ENCODE measurements at regions not wholly inside any gene's neighbourhood (a gene's known extent, or its start where the extent isn't known, plus 50 kb on each side); places are given as distances from the start of the nearest gene placed in this dataset.
"Not testable (repeated sequence)": the region's sequence is repeated elsewhere in the genome, so short reads cannot be mapped to it uniquely, and the experiment has no call there.

GRCh38 chr4:18479825-18480224, 458.3 kb upstream of the LCORL start:
- DNase-seq (ENCODE audit: low read depth in 2 of 2): no peak

- no peak for DNase-seq (ENCODE audit: low read depth in 2 of 2)
These were observed 442.5 kb upstream of the LCORL start for GRCh38 chr4:18463987-18464559.

- DNase-seq (ENCODE audit: low read depth in 2 of 2): no peak
These were observed 436.9 kb upstream of the LCORL start for GRCh38 chr4:18458465-18458864.

- DNase-seq (ENCODE audit: low read depth in 2 of 2): no peak
These were observed 432.8 kb upstream of the LCORL start for GRCh38 chr4:18454349-18454748.

DNA sequence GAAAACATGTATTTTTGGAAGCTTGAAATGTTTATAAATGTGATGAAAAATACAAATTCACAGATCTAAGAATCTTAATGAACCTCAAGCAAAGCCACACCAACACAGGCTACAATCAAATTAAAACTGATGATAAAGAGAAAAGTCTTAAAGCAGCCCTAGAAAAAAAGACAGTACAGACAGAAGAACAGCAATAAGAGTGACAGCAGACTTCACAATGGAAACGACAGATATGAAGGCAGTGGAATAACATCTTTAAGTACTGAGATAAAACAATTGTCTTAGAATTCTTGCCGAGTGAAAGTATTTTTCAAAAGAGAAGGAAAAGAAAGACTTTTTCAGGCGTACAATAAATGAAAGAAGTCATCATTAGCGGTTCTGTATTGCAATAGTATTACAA, 423.6 kb upstream of the LCORL start:
- no peak for DNase-seq (ENCODE audit: low read depth in 2 of 2)

GRCh38 chr4:18444206-18444605, 422.7 kb upstream of the LCORL start:
- DNase-seq (ENCODE audit: low read depth in 2 of 2): no peak

DNA sequence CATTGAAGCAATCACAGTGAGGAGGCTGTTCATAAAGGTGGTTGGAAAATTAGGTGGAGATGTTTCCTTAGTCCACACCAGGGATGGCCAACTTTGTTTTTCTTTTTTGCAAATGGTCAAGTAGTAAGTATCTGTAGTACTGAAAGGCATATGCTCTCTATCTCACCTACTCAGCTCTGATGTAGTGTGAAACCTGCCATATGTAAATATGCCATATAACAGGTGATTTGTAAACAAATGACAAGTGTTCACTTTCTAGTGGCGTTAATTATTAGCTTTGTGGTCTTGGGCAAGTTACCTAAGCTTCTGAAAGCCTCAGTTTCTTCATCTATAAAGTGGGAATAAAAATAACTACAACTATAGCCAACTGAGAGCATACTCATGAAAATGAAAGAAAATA, 421.4 kb upstream of the LCORL start:
- no peak for DNase-seq (ENCODE audit: low read depth in 2 of 2)

- no peak for DNase-seq (ENCODE audit: low read depth in 2 of 2)
These were observed 420.1 kb upstream of the LCORL start for GRCh38 chr4:18441676-18442075.

DNA sequence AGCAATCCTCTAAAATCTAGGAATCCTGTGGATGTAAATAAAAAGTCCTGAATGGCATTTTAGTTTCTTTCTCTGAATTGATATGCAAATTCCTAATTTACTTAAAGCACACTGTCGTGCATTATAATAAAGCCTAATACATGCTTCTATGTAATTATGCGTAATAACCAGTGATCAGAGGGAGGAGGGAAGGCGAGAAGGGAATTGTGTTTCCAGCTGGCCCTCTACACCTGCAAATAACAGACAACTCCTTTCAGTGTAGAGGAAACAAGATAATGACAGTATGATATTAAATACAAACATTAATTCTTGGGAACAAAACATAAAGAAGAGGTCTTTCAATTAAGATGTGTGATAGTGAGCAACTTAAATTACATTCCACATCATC, 419.6 kb upstream of the LCORL start:
- DNase-seq (ENCODE audit: low read depth in 2 of 2): no peak

DNA sequence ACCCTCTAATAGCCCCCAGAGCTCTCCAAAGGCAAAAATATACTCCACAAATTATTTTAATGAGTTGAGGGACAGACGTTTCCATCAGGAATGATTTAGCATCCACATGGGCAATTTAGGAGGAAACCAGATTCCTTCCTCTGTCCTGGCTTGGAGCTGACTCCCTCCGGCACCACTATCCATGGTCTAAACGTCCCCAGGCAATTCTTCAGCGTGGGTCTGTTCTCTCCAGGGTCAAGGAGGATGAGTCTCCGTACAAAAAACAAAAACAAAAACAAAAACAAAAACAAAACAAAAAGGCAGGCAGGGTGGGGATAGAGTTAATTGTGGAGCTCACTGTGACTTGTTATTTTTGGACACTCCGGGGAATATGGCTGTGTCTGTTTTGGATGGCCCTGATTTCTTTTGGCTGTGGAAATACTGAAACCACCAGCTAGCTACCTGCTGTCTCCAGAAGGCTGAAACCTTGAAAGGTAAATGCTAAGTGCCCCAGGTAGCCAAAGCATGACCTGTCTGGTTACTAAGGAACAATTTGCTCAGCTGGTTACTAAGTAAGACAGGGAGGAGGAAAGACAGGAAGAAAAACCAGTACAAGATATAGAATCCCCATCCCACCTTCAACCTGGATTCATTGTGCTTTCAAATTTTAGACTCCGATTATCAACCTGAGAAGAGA, 419.1 kb upstream of the LCORL start:
- no peak for DNase-seq (ENCODE audit: low read depth in 2 of 2)

- no peak for DNase-seq (ENCODE audit: low read depth in 2 of 2)
These were observed 417.8 kb upstream of the LCORL start for GRCh38 chr4:18439311-18439710.

DNA sequence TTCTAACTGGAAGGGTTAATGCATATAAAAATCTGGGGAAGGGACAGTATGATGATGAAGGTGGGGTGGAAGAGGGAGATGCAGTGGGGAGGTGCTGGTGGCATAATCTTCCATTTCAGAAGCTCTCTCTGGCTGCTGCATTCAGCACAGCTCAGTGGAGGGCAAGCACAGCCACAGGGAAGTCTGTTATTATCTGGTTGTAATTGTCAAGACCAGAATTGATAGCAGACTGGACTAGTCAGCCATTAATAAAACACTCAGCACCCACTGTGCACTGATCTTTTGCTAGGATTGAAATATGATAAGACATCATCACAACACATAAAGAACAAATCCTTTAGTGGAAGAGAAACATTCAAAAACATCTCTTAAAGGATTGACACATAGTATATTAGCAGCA, 414.2 kb upstream of the LCORL start:
- DNase-seq (ENCODE audit: low read depth in 2 of 2): no peak

- DNase-seq (ENCODE audit: low read depth in 2 of 2): no peak
These were observed 401.1 kb upstream of the LCORL start for GRCh38 chr4:18422685-18423084.

GRCh38 chr4:18421519-18421918, 400.0 kb upstream of the LCORL start:
- no peak for DNase-seq (ENCODE audit: low read depth in 2 of 2)

DNA sequence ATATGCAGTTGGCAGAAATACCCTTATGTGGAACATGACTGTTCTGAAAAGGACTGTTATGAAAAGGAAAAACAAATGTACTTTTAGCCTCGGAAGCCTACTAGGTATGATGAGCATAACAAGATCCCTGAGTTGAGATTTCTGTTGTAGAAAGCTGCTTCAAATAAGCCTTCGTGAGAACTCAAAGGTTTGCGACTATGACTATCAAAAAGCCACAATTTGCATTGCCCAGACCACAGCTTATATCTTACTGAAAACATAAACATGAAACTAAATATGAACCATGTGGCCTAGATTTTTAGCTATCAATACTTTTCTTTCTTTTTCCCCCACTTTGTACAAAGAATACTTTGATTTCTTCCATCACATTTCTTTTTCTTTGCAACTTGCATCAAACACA, 398.2 kb upstream of the LCORL start:
- DNase-seq (ENCODE audit: low read depth in 2 of 2): no peak

DNA sequence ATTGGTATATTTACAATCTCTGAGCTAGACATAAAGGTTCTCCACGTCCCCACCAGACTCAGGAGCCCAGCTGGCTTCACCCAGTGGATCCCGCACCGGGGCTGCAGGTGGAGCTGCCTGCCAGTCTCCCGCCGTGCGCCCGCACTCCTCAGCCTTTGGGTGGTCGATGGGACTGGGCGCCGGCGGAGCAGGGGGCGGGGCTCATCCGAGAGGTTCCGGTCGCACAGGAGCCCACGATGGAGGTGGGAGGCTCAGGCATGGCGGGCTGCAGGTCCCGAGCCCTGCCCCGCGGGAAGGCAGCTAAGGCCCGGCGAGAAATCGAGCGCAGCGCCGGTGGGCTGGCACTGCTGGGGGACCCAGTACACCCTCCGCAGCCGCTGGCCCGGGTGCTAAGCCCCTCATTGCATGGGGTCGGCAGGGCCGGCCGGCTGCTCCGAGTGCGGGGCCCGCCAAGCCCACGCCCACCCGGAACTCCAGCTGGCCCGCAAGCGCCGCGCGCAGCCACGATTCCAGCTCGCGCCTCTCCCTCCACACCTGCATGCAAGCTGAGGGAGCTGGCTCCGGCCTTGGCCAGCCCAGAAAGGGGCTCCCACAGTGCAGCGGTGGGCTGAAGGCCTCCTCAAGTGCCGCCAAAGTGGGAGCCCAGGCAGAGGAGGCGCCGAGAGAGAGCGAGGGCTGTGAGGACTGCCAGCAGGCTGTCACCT, 396.8 kb upstream of the LCORL start:
- not testable (repeated sequence) for DNase-seq (ENCODE audit: low read depth in 2 of 2)

DNA sequence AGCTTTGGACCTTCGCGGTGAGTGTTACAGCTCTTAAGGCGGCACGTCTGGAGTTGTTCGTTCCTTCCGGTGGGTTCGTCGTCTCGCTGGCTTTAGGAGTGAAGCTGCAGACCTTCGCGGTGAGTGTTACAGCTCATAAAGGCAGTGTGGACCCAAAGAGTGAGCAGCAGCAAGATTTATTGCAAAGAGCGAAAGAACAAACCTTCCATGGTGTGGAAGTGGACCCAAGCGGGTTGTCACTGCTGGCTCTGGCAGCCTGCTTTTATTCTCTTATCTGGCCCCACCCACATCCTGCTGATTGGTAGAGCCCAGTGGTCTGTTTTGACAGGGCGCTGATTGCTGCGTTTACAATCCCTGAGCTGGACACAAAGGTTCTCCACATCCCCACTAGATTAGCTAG, 396.1 kb upstream of the LCORL start:
- DNase-seq (ENCODE audit: low read depth in 2 of 2): not testable (repeated sequence)

DNA sequence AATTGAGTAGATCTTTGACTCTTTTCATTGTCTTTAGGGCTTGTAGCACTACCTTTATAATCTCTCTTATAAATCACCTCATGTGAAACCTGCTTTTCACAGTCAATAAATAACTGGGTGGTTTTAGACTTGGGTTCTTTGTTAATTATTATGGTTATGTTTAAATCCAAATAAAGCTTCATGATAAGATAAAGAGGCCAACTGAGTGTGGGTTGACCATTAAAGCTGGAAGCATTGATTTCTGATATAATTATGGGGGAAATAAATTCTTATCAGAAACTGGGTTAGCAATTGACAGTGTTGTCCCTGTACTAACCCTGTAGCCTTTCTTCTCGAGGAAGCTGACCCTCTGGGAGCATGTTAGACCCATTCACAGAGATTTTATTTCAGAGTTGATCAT, 384.7 kb upstream of the LCORL start:
- DNase-seq (ENCODE audit: low read depth in 2 of 2): no peak

- DNase-seq (ENCODE audit: low read depth in 2 of 2): no peak
These were observed 383.5 kb upstream of the LCORL start for GRCh38 chr4:18405054-18405453.

GRCh38 chr4:18404642-18405041, 383.1 kb upstream of the LCORL start:
- no peak for DNase-seq (ENCODE audit: low read depth in 2 of 2)

GRCh38 chr4:18403327-18403726, 381.8 kb upstream of the LCORL start:
- DNase-seq (ENCODE audit: low read depth in 2 of 2): no peak

- no peak for DNase-seq (ENCODE audit: low read depth in 2 of 2)
These were observed 380.3 kb upstream of the LCORL start for GRCh38 chr4:18401868-18402267.

DNA sequence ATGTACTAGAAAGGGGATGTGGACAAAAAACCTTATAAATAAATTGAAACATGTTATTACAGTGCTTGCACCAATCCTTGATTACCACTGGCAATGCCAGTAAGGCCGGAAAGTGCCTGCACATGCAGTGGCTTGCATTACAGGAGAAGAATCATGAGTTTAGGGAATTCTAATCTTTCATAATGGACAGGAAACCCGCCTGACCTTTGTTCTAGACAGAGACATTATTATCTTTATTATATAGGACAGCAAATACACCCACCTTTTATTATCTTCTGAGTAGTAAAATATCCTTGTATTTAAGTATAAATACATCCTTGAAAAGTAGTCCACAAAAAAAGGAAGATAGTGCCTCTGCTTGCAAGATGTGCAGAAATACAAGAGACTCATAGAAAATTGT, 379.9 kb upstream of the LCORL start:
- DNase-seq (ENCODE audit: low read depth in 2 of 2): no peak

All from stimulated activated CD4-positive, alpha-beta T cell treated with anti-CD3 and anti-CD28 coated beads, Interleukin-12 subunit alpha, Interleukin-12 subunit beta, amount 100 ng/mL, for 24 hours (primary cell).